NCI-H510A (cell line): ENCODE measurements at regions not wholly inside any gene's neighbourhood (a gene's known extent, or its start where the extent isn't known, plus 50 kb on each side); places are given as distances from the start of the nearest gene placed in this dataset.
"Not testable (repeated sequence)": the region's sequence is repeated elsewhere in the genome, so short reads cannot be mapped to it uniquely, and the experiment has no call there.

Experiments used
- DNase-seq: peaks from one replicate; lab custom pipeline; 2025; lab: John Stamatoyannopoulos, UW

DNA sequence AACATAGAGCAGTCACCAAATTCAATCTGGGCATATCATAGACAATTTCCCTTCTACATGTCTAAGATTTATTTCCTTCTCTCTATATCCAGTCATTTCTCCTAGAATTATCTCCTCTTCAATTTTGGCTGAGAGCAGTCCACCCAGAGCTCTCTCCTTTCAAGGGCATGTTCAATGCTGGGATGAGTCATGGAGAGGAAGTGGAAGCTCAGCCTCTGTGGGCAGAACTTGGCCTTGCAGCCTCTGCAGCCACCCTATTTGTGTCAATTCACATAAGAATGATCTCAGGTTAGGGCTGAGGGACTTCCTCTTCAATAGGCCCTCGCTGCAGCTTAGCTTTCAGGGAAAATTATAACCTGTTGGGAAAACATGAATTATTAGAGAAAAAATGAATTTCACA, 560.8 kb downstream of the POM121L12 start:
- no peak for DNase-seq

DNA sequence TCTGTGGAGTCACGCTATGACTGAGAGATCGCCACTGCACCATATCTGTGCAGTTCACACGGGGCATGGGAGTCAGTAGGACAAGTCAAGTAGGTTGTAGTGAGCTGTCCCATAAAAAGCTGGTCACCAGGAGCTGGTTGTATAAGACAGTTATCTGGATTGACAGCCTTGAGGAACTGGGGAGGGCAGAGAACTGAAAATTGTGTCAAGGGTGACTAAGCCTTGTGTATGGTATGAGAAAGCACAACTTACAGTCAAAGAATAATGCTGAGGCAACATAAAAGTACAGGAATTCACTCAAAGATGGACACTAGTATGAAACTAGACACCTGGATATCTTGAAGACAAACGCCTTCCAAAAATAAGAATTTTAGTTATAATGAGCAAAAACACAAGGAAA, 564.9 kb downstream of the POM121L12 start:
- DNase-seq = no peak

DNA sequence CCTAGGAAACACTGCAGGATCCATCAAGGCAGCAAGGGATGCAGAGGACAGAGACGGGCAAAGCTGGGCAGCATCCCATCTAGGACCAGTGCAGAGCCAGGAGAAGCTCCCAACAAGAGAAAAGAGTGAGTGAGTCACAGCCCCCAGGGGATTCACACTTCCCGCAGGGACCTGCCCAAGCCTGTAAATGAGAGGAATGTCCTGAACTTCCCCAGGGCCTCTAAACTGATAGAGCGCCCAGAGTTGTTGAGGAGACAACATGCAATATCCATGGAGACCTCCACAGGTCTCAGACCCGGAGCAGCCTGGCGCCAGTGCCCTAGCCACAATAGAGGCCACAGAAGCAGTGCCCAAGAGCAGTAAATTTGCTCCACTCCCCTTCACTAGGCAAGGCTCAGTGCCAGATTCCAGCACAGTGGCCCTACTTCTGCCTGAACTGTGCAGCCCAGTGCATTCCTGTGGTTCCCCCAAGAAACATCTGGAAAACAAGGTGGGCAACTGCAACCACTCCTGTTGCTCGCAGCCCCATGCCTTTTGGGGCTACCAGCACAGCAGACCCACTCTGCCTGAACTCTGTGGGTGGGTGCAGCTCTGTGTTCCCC, 567.5 kb downstream of the POM121L12 start:
- no peak for DNase-seq

DNA sequence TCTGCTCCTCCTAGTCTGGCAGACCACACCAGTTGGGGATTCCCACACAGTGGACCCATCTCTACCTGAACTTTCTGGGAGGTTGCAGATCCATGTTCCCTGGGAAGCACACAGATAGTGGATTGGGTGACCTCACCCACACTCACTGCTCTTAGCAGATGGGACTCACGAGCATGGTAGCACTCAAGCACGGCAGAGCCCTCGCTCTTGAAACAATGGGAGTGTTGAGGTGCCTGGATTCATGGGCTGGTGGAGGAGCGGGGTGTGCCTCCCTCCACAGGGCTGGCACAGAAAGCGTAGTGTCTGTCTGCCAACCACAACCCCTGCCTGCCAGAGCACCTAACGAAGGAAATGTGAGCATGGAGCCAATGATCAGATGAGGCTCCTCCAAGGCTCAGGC, 568.0 kb downstream of the POM121L12 start:
- no peak for DNase-seq

DNA sequence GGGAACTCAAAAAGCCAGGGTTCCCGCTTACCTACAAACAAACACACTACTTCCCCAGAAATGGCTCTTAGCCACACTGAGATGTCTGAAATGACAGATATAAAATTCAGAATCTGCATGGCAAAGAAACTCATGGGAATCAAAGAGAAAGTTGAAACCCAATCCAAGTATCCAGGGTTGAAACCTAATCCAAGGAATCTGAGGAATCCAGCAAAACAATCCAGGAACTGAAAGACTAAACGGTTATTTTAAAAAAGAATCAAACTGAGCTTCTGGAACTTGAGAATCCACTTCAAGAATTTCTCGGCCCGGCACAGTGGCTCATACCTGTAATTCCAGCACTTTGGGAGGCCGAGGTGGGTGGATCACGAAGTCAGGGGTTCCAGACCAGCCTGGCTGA, 568.8 kb downstream of the POM121L12 start:
- DNase-seq = no peak

DNA sequence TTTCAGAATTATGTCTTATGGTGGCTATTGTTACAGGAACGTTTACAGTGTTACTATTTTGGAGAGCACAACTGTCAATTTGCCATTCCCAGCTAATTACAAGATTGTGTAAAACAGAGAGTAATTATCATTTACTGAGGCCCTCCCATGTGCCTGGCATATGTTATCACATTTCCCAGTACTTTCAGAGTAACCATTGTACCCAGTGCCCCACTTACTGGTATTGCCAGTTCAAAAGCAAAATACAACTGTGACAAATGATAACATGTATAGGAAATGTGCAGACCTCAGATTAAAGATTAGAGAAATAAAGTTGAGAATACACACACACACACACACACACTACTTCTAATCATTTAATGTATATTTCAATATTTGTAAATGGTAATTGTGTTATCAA, 572.5 kb downstream of the POM121L12 start:
- no peak for DNase-seq

DNA sequence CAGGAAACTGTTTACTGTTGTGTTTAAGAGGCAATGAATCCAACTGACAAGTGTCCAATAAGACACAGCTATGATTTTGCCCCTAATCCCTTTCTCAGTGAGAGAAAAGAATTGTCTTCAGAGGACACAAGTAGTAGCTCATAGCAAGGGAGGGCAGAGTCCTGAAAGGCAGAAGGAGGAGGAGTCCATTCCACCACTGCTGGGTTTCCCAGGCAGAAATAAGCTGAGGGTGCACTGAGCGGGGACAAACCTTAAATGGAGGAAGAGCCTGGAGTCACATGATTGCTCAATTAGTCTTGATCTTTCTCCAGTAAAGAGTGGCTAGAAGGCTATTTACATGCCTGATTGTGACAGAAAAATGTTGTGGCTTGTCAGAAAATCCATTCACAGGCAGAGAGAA, 573.8 kb downstream of the POM121L12 start:
- no peak for DNase-seq

DNA sequence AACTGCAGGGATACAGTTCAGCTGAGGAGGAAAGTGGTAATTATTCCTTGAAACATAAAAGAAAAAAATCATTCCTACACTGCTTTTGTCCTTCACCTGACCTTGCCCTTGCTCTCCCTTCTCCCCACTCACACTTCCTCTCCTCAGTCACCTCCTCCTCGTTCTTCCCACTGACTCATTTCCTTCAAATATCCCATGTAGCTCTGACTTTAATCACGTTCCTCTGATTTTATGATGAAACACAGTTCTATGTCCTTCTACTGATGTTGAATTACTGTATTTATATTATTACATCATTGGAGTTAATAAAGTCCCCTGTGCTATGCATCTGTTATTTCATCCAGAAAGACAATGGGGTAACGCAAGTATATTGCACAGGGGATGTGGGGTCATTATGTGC, 575.6 kb downstream of the POM121L12 start:
- DNase-seq = no peak

DNA sequence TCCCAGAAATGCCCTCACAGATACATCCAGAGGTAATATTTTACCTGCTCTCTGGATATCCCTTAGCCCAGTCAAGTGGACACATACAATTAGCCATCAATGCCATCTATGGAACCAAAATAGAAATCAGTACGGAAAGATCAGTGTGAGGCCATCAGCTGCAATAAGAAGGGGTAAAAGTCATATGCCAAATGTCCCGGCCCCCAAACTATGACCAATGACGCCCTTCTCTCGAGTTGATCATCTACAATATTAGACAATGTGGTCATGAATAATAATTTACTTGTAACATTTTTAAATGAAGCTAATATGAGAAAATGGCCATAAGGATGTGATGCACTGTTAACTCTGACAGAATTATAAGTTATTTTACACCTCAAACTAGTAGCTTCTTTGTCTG, 588.9 kb downstream of the POM121L12 start:
- DNase-seq = no peak

DNA sequence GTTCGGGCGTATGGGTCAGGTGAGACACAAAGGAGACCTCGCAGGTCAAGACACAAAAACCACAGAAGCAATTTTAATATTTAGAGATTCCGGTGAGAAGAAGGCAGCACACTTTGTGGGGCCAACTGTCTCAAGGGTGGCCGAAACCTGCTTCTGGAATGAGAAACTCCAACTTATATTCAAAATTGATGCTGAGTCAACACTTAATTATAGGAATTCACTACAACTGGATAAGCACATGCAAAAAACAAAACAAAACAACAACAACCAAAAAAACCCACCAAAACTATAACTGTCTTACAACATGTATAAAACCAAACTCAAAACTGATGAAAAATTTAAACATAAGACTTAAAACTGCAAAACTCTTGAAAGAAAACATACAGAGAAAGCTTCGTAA, 593.3 kb downstream of the POM121L12 start:
- DNase-seq = no peak

DNA sequence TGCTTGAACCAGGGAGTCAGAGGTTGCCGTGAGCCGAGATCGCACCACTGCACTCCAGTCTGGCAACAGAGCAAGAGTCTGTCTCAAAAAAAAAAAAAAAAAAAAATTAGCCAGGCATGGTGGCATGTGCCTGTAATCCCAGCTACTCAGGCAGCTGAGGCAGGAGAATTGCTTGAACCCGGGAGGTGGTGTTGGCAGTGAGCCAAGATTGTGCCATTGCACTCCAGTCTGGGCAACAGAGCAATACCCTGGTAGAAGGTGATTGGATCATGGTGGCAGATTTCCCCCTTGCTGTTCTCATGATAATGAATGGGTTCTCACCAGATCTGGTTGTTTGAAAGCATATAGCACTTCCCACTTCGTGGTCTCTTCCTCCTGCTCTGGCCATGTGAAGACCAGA, 599.8 kb downstream of the POM121L12 start:
- not testable (repeated sequence) for DNase-seq

DNA sequence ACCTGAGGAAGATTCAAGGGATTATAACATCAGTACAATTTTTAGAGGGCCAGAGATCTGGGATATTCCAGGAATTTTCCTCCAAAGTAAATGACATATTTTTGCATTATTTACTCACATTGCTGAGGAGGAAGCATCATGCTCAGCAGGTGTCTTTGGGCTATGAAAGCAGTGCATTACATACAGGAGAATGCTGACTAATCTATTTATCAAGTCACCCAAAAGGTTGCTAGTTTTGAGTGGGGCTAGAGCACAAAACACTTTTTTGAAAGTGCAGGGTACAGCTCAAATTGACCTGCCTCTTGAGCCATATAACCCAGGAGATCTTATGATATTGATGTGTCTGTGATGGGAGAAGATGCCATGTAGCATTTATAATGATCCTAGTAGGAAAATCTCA, 603.1 kb downstream of the POM121L12 start:
- no peak for DNase-seq

DNA sequence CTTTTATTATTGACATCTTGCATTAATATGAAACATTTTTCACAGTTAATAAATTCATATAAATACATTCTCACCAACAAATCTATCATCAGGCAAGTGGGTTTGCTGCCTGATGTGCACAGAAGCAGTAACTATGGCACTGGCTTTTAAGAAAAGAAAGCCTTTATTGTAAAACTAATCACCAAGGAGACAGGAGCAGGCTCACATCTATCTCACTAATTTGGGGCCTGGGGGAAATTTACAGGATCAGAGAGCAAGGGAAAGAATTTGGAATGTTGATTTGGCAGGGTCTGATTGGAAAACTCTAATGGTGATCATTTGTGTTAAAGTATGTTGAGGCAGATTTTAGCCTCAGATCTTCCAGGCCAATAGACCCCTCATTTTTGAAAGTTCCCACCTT, 605.7 kb downstream of the POM121L12 start:
- no peak for DNase-seq

DNA sequence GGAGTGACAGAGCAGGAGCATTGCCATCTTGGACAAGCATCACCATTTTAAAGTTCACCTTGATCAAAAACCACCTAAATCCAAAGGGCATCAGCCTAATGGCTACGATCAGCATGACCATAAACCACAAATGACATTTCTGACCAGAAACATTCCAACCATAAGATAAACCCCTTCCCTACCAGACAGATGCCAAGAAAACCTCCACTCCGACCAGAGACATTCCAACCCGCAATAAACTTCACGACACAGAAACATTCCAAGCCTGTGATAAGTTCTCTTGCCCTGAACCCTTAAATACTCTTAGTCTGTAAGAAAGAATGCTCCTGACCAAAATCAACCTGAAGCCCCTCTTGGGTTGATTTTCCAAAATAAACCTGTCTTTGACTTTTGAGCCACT, 606.9 kb downstream of the POM121L12 start:
- no peak for DNase-seq

DNA sequence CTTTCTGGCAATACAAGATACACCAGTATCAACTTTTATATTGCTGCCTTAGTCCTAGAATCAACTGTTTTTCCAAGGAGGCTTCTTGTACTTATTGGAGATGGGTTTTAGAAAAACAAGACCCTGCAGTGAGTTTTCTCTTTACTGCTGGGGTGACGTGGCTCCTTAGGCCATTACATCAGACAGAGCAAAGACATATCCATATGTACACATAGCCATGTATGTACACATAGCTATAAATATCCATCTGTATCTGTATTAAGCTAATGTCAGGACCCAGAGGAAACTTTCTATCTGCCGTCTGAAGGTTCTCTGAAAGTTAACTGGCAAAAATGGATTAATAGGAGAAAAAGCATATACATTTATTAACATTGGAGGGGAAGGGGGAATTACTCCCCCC, 607.4 kb downstream of the POM121L12 start:
- DNase-seq = no peak

DNA sequence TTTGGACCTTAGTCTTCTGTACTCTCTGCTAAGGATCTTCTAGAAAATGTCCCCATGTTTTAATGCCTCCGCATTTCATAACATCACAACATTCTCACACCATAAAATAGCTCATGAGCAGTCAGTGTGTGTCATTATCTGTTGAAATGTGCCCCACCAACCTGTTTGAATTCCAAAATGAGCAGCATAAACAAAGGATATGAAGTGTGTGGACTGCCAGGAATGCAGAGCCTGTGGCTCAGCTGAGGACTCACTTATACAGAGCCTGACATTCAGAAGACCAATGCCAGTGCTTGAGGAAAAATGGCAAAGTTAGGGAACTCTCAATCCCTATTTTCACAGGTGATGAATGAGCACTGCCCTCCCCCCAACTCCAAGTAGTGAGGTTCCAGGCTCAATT, 621.4 kb downstream of the POM121L12 start:
- no peak for DNase-seq

DNA sequence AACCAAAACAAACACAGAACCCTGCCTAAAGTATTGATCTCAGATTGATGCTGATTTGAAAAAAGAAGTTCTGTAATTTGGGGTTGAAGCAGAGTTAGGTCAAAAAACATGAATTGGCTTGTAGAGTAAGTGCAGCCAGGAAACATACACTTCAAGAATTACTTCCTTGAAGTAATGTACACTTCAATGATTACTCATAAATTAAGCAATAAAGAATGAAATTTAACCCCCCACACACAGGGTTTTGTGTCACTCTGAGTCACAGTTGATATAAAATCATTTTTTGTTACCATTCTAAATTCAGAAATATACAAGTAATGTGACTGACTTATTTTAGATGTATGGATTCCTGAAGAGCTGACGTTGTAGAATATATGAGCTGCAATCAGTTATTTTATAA, 622.2 kb downstream of the POM121L12 start:
- DNase-seq = no peak

DNA sequence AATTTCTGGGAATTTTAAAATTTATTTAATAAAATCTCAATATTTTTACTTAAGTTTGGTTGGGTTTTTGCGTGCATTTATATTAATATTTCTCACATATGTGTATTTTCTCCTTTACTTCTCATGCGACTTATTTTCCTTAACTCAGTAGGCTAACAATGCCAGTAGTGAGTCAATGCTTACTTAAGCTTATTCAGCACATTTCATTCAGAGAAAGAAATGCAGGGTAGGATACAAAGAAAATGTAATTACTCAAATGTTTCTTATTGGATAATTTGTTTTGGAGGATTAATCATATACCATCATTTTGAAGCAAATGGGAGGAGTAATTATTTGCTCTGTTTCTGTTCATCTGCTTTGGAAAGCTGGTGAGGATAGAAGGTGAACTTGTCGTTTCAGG, 623.5 kb downstream of the POM121L12 start:
- DNase-seq = no peak

DNA sequence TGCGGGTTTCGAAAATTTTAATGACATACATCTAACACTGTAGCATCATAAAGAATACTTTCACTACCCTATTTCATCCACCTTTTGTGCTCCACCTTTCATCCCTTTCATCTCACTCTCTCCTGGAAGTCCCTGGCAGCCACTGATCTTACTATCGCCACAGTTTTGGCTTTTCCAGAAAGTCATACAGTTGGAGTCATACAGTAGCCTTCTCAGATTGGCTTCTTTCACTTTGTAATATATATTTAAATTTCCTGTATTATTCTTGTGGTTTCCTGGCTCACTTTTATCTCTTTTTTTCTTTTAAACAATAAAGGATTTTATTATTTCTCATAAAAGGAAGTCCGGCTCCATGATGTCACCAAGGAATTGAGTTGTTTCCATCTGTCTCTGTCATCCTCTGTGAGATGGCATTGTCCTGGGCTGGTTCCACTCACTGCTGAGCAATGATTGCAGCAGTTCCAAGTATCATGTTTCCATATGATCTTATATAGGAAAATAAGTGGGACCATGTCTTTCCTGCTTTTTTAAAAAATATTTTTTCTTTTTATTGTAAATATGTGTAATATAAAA, 626.3 kb downstream of the POM121L12 start:
- no peak for DNase-seq

DNA sequence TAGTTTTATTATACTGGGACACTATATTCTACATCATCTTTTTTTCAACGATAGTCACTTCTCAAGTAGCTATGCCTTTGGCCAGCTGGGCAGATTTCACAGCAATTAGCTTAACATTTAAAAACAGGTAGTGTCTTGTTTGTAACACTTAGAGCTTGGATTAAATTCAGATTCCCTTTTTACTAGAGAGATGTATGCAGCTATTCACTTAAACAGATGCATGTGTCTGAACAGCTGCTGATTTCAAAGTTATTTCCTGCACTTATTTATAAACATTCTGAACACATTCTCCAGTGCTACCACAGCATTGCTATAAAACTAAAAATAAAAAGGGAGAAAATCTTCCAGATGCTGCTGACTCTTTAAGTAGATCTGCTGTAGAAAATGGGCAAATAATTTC, 637.2 kb downstream of the POM121L12 start:
- no peak for DNase-seq

DNA sequence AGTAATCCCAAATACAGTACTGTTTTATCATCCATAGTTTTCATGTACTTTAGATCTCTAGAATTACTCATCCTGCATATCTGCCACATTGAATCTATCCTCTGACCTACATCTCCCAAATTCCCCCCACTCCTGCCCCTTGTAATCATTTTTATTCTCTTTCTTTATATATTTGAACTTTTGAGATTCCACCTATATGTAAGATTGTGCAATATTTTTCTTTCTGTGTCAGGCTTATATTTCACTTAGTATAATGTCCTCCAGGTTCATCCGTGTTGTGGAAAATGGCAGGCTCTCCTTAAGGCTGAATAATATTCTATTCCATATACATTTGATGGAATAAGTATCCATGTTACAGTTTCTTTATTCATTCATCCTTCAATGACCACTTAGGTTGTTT, 640.4 kb downstream of the POM121L12 start:
- DNase-seq = no peak

DNA sequence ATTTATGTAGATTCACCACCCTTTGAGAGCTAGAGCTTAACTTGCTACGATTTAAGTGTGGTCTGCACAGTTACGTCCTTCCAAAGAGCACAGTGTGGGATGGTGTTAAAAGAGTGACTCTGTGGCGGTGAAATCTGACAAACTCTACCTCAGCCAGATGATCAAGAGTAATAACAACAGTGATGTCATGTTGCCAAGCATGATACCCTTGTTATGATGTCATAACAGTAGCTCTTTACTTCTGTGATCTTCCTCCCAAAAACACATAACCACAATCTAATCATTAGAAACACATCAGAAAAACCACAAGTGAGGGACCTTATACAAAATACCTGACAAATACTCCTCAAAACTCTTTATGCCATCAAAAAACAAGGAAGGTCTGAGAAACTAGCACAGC, 649.3 kb downstream of the POM121L12 start:
- DNase-seq = no peak

DNA sequence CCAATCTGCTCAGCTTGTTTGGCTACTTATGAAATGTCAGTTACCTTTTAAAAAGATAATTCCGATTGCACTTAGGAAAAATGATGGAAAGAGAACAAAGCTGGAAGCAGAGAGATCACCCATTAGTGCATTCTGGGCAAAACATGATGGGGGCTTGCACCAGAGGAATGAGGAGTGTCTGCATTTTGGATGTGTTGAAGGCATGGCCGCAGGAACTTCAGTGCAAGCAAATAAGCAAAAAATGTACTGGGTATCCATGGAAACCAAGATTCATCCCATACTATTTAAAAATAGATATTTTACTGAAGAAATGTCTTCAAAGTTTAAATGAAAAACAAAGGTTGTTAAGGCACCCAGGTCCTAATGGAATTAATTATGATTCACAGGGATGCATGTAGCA, 655.0 kb downstream of the POM121L12 start:
- DNase-seq = no peak

DNA sequence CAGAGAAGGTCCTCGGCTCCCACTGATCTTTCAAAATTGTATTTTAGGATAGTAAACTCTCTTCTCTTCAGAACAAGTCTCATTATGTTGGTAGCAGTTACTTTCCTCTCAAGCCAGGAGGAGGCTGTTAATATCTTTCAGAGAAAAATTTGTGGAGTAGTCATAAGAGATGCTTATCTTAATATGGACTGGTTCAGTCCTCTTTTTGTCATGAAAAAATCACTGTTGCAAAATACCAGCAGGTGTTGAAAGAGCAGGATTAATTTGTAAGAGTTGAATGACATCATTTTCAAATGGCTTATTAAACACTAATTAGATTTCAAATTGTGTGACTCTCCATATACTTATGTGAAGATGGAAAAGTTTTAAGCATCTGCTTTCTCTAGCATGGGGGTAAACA, 662.5 kb downstream of the POM121L12 start:
- DNase-seq = no peak
